ENCODE measurements at regions not wholly inside any gene's neighbourhood (a gene's known extent, or its start where the extent isn't known, plus 50 kb on each side); places are given as distances from the start of the nearest gene placed in this dataset.
A peak's percentile ranks its signal among the peaks of the same experiment; 100 is the strongest.

- Mint-ChIP-seq H3K4me1 (no peaks in the 10 kb centered on the region), H3K36me3 (ENCODE audit: low read depth) (no peaks in the 10 kb centered on the region), H3K4me3 (no peak overlapping the region), H3K27ac (no peak overlapping the region), H3K9me3 (no peaks in the 10 kb centered on the region), H3K27me3 (ENCODE audit: insufficient read depth) (peaks cover 22% of the 10 kb centered on the region)
- no peaks in the 10 kb centered on the region for H3K36me3 ChIP-seq (ENCODE audit: control insufficient read depth, insufficient read depth, low read length)
- H3K27me3 ChIP-seq (ENCODE audit: control insufficient read depth, insufficient read depth, low read length, poor library complexity, severe bottlenecking) = peaks cover 26% of the 10 kb centered on the region
- H3K9me3 ChIP-seq (ENCODE audit: control insufficient read depth, low read length) = no peaks in the 10 kb centered on the region
- DNase-seq = no peak
- TF ChIP-seq CTCF (conservative IDR thresholded peaks at IDR 0.05) = peak; percentile 31
- no peaks in the 10 kb centered on the region for H3K4me1 ChIP-seq (ENCODE audit: control insufficient read depth, insufficient read depth, low read length)
- no peak overlapping the region for H3K9ac ChIP-seq (ENCODE audit: extremely low read depth, low read length, poor library complexity, severe bottlenecking)
- WGBS, 2 experiments (ENCODE audit: insufficient coverage in 1 of 2, insufficient read length in 1 of 2) = 92 to 95% methylated on average over 12 to 13 of the region's 13 CpGs
- H3K27ac ChIP-seq (ENCODE audit: low read depth, low read length) = no peak overlapping the region
- no peak overlapping the region for H3K4me3 ChIP-seq (ENCODE audit: low read length)
These were observed 79.2 kb upstream of the KLF13 start for GRCh38 chr15:31247404-31247803.

GRCh38 chr15:31248263-31248662 lies 78.4 kb upstream of the KLF13 start:
- Mint-ChIP-seq H3K27ac (no peak overlapping the region), H3K27me3 (ENCODE audit: insufficient read depth) (peaks cover 22% of the 10 kb centered on the region), H3K4me1 (no peaks in the 10 kb centered on the region), H3K9me3 (no peaks in the 10 kb centered on the region), H3K4me3 (no peak overlapping the region), H3K36me3 (ENCODE audit: low read depth) (no peaks in the 10 kb centered on the region)
- Histone ChIP-seq H3K27me3 (ENCODE audit: control insufficient read depth, insufficient read depth, low read length, poor library complexity, severe bottlenecking) (peaks cover 26% of the 10 kb centered on the region), H3K9ac (ENCODE audit: extremely low read depth, low read length, poor library complexity, severe bottlenecking) (no peak overlapping the region), H3K9me3 (ENCODE audit: control insufficient read depth, low read length) (no peaks in the 10 kb centered on the region), H3K36me3 (ENCODE audit: control insufficient read depth, insufficient read depth, low read length) (no peaks in the 10 kb centered on the region), H3K4me1 (ENCODE audit: control insufficient read depth, insufficient read depth, low read length) (no peaks in the 10 kb centered on the region), H3K27ac (ENCODE audit: low read depth, low read length) (no peak overlapping the region), H3K4me3 (ENCODE audit: low read length) (no peak overlapping the region)
- no peak for DNase-seq
- 89% methylated on average over 5 of the region's 5 CpGs; no CpG with 5 or more reads in 1 of the 2 experiments for WGBS, 2 experiments (ENCODE audit: insufficient coverage in 1 of 2, insufficient read length in 1 of 2)
- TF ChIP-seq CTCF (conservative IDR thresholded peaks at IDR 0.05) = no peak

- Histone ChIP-seq H3K4me1 (ENCODE audit: control insufficient read depth, insufficient read depth, low read length) (no peaks in the 10 kb centered on the region), H3K36me3 (ENCODE audit: control insufficient read depth, insufficient read depth, low read length) (no peaks in the 10 kb centered on the region), H3K9me3 (ENCODE audit: control insufficient read depth, low read length) (no peaks in the 10 kb centered on the region), H3K9ac (ENCODE audit: extremely low read depth, low read length, poor library complexity, severe bottlenecking) (no peak overlapping the region), H3K27ac (ENCODE audit: low read depth, low read length) (no peak overlapping the region), H3K4me3 (ENCODE audit: low read length) (no peak overlapping the region), H3K27me3 (ENCODE audit: control insufficient read depth, insufficient read depth, low read length, poor library complexity, severe bottlenecking) (peaks cover 26% of the 10 kb centered on the region)
- DNase-seq = no peak
- Mint-ChIP-seq H3K4me1 (no peaks in the 10 kb centered on the region), H3K36me3 (ENCODE audit: low read depth) (no peaks in the 10 kb centered on the region), H3K27me3 (ENCODE audit: insufficient read depth) (peaks cover 22% of the 10 kb centered on the region), H3K27ac (no peak overlapping the region), H3K4me3 (no peak overlapping the region), H3K9me3 (no peaks in the 10 kb centered on the region)
- no peak for TF ChIP-seq CTCF (conservative IDR thresholded peaks at IDR 0.05)
- 94 to 97% methylated on average over 5 of the region's 5 CpGs for WGBS, 2 experiments (ENCODE audit: insufficient coverage in 1 of 2, insufficient read length in 1 of 2)
These were observed 77.7 kb upstream of the KLF13 start for GRCh38 chr15:31248951-31249350.

All from endodermal cell (in vitro differentiated cells).